Endothelial cell (in vitro differentiated cells): ENCODE measurements at regions not wholly inside any gene's neighbourhood (a gene's known extent, or its start where the extent isn't known, plus 50 kb on each side); places are given as distances from the start of the nearest gene placed in this dataset.

Experiments used
- DNase-seq: peaks from one replicate; pipeline ENCODE4 v3.0.0; 2021; ENCODE audit warnings: low spot score
- H3K27ac Mint-ChIP-seq: one replicate; pipeline ENCODE4 v1.8.0; 2021; ENCODE audit warnings: mixed read lengths, inconsistent platforms; ENCODE audit not compliant: unreplicated experiment
- H3K27me3 Mint-ChIP-seq: one replicate; pipeline ENCODE4 v1.8.0; 2021; ENCODE audit warnings: mild to moderate bottlenecking, moderate library complexity, mixed read lengths, inconsistent platforms; ENCODE audit not compliant: unreplicated experiment
- H3K36me3 Mint-ChIP-seq: one replicate; pipeline ENCODE4 v1.8.0; 2021; ENCODE audit warnings: mild to moderate bottlenecking, low read depth, mixed read lengths, inconsistent platforms; ENCODE audit not compliant: unreplicated experiment
- H3K4me1 Mint-ChIP-seq: one replicate; pipeline ENCODE4 v1.8.0; 2021; ENCODE audit warnings: mild to moderate bottlenecking, mixed read lengths, inconsistent platforms; ENCODE audit not compliant: unreplicated experiment
- H3K4me3 Mint-ChIP-seq: one replicate; pipeline ENCODE4 v1.8.0; 2021; ENCODE audit warnings: mild to moderate bottlenecking, mixed read lengths, inconsistent platforms; ENCODE audit not compliant: unreplicated experiment
- H3K9me3 Mint-ChIP-seq: one replicate; pipeline ENCODE4 v1.8.0; 2021; ENCODE audit warnings: mixed read lengths, inconsistent platforms; ENCODE audit not compliant: unreplicated experiment
- TF ChIP-seq, protein P1 (sequence below): fragments of 200-600 bp; sonication (generic); IDR thresholded peaks from one replicate; pipeline ENCODE4 v1.5.0; 2021; ENCODE audit warnings: antibody characterized with exemption; ENCODE audit not compliant: unreplicated experiment

DNA sequence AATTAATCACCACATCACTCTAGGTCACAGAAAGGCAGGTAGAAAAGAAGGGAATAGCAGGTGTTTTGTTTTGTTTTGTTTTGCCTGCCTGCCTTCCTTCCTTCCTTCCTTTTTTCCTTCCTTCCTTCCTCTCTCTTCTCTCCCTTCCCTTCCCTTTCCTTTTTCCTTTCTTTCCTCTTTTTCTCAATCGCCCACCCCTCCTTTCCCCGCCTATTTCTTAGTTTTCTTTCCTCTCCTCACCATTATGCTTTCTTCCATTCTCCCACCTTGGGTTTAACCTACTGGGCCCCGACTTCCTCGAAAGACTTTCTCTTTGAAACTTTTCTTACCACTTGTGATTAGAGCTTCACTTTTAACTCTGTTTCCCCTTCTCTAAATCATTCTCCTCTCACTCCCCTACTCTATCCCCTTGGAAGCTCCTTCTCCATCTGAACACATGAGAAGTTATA lies 231.3 kb upstream of the CD180 start:
- DNase-seq: no peak
- Mint-ChIP-seq H3K9me3 (no peaks in the 10 kb centered on the region), H3K27ac (no peak overlapping the region), H3K27me3 (no peaks in the 10 kb centered on the region), H3K36me3 (no peaks in the 10 kb centered on the region), H3K4me1 (no peaks in the 10 kb centered on the region), H3K4me3 (no peak overlapping the region)
- TF ChIP-seq, protein P1, sequence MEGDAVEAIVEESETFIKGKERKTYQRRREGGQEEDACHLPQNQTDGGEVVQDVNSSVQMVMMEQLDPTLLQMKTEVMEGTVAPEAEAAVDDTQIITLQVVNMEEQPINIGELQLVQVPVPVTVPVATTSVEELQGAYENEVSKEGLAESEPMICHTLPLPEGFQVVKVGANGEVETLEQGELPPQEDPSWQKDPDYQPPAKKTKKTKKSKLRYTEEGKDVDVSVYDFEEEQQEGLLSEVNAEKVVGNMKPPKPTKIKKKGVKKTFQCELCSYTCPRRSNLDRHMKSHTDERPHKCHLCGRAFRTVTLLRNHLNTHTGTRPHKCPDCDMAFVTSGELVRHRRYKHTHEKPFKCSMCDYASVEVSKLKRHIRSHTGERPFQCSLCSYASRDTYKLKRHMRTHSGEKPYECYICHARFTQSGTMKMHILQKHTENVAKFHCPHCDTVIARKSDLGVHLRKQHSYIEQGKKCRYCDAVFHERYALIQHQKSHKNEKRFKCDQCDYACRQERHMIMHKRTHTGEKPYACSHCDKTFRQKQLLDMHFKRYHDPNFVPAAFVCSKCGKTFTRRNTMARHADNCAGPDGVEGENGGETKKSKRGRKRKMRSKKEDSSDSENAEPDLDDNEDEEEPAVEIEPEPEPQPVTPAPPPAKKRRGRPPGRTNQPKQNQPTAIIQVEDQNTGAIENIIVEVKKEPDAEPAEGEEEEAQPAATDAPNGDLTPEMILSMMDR: no peak

DNA sequence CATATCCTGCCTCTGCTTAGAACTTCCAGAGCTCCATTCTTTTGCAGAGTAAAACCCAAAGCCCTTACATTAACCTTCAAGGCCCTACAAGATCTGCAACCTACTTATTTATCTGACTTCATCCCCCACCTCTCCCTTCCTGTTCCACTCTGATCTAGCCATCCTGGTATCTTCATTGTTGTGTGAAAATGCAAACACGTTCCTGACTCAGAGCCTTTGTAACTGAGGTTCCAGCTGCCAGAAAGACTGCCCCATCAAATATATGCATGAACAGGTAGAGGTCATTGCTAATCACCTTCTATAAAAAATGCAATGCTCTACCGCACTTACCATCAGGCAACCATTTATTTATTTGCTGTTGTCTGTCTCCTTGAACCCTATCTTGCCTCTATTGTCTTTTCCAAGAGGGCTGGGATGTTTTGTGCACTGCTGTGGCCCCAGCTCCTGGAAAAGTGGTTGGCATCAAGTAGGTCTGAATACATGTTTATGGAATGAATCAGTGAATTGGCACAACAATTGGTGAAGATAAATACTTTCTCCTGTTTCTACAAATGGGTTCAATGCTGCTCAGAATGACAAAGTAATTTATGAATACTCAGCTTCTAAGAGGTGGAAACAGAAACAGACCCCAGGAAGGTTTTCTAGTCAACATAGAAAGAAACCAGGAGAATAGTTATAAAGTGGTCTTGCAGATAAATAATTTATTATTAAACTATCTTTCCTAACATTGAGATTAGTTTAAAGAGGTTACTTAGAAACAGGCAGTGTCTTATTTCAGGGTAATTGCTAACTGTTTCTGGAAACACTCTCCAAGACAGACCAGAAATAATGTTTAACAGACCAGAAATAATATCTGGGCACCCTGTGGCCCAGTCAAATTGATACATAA lies 230.6 kb upstream of the CD180 start:
- DNase-seq: no peak
- TF ChIP-seq, protein P1: no peak
- Mint-ChIP-seq H3K36me3 (no peaks in the 10 kb centered on the region), H3K4me1 (no peaks in the 10 kb centered on the region), H3K27ac (no peak overlapping the region), H3K27me3 (no peaks in the 10 kb centered on the region), H3K4me3 (no peak overlapping the region), H3K9me3 (no peaks in the 10 kb centered on the region)

DNA sequence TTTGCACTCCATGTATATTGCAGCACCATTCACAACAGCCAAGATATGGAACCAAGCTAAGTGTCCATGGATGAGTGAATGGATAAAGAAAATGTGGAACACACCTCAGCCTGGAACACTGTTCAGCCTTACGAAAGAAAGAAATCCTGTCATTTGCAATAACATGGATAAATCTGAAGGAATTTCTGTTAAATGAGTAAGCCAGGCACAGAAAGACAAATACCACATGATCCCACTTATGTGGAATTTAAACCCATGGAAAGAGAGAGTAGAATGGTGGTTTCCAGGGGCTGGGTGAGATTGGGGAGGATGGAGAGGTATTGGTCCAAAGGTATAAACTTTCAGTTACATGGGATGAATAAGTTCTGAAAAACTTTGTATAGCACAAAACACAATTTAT lies 228.9 kb upstream of the CD180 start:
- DNase-seq: no peak
- no peaks in the 10 kb centered on the region for H3K27me3 Mint-ChIP-seq
- H3K4me1 Mint-ChIP-seq: no peaks in the 10 kb centered on the region
- no peak overlapping the region for H3K27ac Mint-ChIP-seq
- TF ChIP-seq, protein P1: no peak
- no peaks in the 10 kb centered on the region for H3K9me3 Mint-ChIP-seq
- no peak overlapping the region for H3K4me3 Mint-ChIP-seq
- H3K36me3 Mint-ChIP-seq: no peaks in the 10 kb centered on the region

DNA sequence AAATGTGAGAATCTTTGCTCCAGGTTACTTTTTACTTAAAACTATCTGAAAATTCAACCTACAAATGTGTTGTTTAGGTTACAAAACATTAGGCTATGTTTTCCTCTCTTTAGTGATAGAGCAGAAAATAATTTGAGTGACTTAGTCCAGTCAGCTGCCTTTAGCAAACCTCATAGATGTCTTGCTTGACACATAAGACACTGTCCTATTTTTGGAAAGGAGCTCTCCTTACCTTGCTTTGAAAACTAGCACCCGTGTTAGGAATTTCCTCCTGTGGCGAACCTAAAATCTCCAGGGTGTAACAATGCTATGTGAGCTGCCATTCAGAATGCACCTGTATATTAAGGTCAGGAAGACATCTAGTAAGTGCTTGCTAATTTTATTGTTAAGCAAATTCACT lies 221.2 kb upstream of the CD180 start:
- Mint-ChIP-seq H3K9me3 (no peaks in the 10 kb centered on the region), H3K4me3 (no peak overlapping the region)

DNA sequence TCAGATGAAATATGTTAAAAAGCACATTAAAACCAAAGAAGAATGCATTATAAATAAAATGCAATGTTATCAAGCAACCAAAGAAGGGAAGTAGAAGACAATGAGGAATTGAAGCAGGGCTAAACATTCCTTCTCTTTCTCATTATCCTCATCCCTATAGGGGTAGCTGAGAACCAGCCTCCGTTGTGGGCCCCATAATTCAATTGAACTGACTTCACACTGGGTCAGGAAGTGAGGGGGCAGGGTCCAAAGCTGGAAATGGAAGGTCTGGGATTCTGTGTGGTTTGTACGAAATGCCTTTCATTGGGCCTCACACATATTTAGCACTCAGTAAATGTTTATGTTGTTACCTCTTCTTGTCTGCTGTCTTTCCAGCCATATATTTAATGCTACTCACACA lies 220.4 kb upstream of the CD180 start:
- Mint-ChIP-seq H3K9me3 (no peaks in the 10 kb centered on the region), H3K27me3 (peaks cover 3% of the 10 kb centered on the region), H3K4me3 (no peak overlapping the region), H3K36me3 (no peaks in the 10 kb centered on the region), H3K4me1 (peaks cover 18% of the 10 kb centered on the region), H3K27ac (no peak overlapping the region)
- no peak for DNase-seq
- TF ChIP-seq, protein P1: no peak

More for the DNA sequence above, 221.2 kb upstream of the CD180 start:
- Mint-ChIP-seq H3K27ac (no peak overlapping the region), H3K4me1 (peaks cover 18% of the 10 kb centered on the region), H3K27me3 (peaks cover 3% of the 10 kb centered on the region), H3K36me3 (no peaks in the 10 kb centered on the region)
- TF ChIP-seq, protein P1: no peak
- DNase-seq: no peak
